GM19351 (cell line): ENCODE measurements at regions not wholly inside any gene's neighbourhood (a gene's known extent, or its start where the extent isn't known, plus 50 kb on each side); places are given as distances from the start of the nearest gene placed in this dataset.

Experiments used
- ATAC-seq: cut with Tn5 transposase; IDR thresholded peaks from one replicate; pipeline ENCODE4 v1.9.1; 2021; ENCODE audit warnings: mild to moderate bottlenecking, moderate library complexity; ENCODE audit not compliant: unreplicated experiment

DNA sequence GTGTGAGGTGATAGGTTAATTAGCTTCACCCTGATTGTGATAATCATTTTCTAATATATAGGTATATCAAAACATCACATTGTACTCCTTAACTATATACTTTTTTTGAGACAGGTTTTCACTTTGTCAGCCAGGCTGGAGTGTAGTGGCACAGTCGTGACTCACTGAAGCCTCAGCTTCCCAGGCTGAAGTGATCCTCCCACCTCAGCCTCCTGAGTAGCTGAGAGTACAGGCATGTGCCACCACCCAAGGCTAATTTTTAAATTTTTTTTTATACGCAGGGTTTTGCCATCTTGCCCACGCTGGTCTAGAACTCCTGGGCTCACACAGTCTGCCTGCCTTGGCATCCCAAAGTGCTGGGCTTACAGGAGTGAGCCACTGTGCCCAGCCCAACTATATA is 455.3 kb upstream of the MAF start:
- ATAC-seq, result no peak

DNA sequence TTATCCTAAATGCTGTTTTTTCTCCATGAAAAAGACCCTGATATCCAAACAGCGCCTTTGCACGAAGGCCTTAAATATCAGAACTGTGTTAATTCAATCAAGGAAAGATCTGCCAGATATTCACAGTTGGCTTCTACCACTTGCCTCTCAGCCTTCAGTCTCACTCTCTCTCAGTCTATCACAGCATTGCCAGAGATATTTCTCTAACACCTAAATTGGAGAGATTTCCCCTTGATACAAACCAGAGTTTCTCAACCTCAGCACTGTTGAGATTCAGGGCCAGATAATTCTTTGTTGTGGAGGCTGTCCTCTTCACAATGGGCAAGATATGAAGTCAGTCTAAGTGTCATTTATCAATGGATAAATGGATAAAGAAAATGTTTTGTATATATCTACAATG is 454.1 kb upstream of the MAF start:
- no peak for ATAC-seq

DNA sequence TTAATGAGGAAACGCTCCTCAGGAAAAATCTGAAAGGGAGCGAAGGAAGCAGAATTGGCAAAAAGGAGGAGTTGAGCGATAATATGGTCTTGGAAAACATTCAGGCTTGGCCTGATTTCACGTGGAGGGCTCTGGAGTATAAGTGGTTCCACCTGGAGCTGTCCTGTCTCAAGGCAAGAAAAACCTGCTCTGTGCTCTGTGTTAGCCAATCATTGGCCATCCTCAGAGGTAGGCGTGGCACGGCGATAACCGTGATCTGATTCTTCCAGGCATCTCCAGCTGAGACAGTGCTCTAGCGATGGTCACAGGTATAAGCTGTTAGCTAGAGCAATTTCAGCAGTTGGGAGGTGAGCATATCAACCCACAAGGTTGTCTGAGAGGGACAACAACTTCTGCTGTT is 450.5 kb upstream of the MAF start:
- no peak for ATAC-seq

DNA sequence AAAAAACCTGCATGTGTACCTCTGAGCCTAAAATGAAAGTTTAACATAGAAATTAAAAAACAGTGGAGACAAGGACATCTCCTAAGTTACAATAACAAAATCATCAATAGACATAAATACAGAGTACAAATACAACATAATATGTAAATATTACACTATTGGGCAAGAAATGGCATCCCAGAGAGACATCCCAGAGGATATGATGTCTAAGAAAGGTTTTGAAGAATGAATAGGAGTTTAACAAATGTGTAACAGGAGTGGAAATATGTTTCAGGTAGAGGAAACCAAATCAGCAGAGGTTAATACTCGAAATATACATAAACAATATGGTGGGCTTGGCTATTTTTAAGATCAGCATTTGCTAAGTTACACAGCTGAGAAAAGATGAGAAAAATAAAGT is 447.7 kb upstream of the MAF start:
- ATAC-seq, result no peak

DNA sequence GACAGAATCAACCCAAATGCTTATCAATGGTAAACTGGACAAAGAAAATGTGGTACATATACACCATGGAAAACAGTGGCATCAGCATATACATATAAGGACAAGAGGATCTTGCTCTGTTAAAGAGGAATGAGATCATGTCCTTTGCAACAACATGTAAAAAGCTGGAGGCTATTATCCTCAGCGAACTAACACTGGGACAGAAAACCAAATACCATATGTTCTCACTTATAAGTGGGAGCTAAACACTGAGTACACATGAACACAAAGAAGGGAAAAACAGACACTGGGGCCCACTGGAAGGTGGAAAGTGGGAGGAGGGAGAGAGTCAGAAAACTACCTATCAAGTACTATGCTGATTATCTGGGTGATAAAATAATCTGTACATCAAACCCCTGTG is 447.3 kb upstream of the MAF start:
- no peak for ATAC-seq

DNA sequence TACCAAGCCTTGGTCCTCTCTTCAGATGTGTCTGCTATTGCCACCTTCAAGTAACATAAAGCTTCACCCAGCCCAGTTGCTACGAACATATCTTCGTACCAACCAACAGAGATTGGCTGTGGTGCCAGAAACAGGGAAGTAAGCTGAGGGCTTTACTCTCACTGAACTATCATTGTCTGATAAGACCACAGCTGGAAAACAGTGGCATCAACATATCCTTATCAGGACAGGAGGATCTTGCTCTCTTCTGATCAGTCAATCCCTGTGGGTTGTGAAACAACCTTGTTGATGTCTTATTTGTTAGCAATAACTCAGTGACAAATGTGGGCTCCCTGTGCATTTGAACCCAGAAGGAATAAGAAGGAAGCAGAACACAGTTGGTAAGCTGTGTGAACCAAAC is 446.3 kb upstream of the MAF start:
- ATAC-seq, result no peak

DNA sequence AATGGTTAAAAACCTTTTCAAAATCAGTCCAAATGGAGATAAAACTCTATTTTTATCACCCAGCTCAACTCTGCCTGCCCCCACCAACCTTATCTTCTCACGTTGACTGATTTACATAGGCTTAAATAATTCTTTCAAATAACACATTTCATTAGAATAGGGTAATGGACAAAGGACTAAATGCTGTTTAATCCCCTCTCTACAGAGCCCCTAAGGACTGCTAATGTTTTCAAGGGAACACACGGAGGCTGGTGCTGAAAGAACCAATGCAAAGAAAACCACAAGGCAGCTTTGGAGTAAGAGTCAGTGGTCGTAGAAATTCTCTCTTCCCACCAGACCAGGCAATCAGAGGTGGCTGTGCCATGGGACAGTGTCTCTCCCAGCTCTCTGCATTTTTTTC is 445.7 kb upstream of the MAF start:
- ATAC-seq, result no peak

DNA sequence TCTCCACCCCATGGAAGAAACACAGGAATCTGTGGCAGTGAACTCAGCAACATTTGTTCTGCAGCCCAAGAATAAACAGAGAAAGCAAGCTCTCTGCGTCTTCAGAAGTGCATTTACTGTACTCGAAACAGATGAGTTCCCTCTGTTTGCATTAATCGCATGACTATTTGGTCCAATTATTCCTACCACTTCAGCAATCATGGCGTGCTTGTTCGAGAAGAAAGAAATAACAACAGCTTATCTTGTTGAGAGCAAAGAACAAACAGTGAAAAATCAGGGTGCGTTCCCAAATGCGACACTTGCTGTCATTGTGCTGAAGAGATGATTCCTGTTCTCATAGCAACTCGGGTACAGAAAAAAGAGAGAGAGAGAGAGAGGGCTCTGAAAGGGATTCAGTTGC is 445.3 kb upstream of the MAF start:
- no peak for ATAC-seq

DNA sequence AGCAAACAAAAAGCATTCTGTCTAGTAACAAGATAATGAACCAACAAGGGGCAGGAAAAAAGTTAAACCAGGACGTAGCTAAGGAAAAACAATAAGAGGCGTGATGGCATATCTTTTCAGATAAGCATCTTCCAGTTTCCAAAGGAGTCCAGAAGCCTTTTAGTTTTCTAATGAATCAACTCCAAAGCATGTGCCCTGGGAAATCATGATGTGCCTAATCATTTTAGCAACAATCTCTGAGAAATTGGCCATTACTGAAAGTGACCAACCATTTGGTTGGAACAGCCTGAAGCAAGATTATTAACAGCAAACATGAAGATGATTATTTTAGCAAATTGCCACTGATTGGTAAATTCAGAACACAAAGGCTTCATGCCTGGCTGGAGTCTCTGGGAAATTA is 440.9 kb upstream of the MAF start:
- ATAC-seq, result no peak

DNA sequence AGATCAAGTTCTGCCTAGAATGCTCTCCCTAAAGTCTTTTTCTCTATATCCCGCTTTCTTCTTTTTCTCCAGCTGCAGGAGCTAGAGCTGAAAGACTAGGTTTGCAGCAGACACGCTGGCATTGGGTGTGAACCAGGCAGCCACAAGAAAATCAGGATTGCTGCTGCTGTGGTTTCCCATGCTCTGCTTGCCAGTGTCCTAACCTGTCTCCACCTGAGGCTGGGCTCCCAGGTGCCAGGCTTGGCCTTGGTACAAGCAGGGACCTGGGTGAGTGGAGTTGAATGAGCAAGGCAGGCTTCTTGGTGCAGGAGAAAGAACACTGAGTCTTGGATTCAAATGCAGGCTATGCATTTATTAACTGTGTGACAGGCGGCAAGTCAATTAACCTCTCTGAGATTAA is 440.3 kb upstream of the MAF start:
- ATAC-seq, result no peak

DNA sequence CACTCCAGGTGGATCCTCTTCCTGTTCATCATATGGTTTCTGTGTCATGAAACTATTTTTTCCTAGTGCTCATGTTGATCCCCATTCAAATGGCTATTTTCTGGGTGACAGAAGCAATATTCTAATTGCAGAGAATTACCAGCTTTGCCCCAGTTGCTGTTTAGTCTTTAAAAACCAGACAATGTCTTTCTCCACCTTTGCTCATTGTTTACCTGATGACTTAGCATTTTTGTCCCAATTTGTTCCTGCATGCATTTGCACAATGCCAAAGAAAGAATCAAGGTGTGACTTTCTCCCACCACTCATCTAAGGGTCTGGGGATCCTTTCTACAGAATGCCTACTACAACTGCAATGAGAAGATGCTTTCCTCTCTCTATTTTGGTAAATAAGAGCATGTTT is 439.9 kb upstream of the MAF start:
- no peak for ATAC-seq

DNA sequence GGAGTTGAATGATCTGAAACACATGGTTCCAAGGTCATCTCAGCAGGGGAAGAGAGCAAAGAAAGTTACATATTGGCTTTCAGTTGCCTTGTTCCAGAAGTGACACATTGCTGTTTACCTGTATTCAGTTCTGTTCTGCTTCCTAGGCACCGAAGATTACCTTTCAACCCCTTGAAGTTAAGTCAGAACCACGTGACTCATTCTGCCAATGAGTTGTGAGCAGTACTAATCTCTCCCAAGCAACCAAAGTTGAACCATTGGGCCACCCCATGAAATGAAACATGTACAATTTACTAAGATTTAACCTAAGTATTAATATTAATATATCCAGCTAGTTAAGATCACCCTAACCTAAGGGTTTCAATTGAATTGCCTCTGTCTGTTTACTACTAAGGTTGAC is 439.2 kb upstream of the MAF start:
- no peak for ATAC-seq

DNA sequence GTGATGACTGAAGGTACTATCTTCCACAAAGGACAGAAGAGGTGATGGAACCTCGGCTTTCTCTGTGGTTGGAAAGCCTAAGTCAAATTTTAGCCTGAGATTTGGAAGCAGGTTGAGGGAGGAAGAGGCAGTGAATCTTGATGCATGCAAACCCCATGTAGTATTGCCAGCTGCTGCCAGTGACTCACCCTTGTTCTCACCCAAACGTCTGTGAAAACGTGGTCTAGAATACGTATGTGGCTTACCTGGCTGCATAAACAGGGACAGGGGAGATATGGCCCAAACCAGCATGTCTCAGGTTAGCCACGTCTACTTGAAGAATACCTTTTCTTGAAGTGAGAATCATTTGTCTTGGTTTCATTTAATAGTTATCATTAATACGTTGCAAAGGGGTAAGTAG is 438.0 kb upstream of the MAF start:
- ATAC-seq, result no peak

DNA sequence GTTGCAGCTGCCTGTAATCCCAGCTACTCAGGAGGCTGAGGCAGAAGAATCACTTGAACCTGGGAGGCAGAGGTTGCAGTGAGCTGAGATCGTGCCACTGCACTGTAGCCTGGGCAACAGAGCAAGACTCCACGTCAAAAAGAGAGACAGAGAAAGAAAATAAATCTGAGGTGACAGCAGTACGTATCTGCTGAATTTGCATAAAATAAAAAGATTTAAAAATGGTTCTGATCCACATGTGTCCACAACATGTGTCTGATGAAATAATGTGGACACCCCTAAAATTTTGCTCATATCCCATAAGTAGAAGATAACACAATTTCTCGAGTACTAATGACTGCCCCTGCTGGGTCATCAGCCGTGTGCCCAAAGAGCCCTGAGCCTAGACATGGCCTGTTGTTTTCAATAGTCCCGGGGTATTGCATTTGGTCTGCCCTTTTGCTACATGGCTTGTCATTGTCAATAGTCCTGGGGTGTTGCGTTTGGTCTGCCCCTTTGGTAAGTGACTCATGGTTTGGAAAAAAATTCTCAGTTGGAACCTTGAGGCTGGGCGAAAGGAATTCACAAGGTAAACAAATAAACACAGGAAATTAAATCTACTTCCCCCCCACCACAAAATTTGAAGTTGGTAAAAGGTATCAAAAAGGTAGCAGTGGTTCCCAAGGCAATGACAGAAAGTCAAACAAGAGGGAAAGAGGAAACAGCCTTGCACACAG is 434.6 kb upstream of the MAF start:
- no peak for ATAC-seq

DNA sequence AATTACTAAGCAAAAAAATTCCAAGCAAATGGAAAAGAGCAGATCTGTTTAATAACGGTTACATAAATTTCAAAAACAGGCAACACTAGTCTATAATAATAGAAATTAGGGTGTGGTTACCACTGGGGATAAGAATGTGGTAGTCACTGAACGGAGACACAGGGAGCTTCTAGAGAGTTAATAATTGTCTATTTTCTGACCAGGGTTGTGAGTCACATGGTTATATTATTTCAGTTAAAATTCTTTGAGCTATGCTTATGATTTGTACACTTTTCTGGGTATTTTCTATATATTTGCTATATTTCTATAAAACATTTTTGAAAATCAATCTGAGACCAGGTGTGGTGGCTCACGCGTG is 433.9 kb upstream of the MAF start:
- ATAC-seq, result no peak

DNA sequence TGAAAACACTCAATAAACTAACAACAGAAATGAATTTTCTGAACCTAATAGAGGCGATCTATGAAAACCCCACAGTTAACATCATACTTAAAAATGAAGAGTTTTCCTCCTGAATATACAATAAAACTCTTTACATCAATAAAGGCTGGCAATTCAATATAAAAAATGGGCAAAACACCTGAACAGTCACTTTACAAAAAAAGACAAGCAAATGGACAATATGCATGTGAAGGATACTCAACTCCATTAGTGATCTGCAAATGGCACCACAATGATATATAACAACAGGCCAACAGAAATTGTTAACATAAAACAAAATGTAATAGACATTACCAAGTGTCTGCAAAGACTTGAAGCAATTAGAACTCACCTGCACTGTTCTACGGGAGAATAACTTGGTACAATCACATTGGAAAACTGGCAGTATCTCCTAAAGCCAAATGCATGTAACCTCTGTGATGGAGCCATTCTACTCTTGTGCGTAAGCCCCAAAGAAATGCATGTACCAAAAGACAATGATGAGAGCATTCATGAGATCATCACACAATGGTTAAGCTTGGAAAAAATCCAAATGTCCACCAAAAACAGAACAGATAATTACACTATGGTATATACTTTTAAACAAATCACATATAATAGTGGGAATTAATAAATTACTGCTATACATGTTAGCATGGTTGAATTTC is 433.4 kb upstream of the MAF start:
- no peak for ATAC-seq

DNA sequence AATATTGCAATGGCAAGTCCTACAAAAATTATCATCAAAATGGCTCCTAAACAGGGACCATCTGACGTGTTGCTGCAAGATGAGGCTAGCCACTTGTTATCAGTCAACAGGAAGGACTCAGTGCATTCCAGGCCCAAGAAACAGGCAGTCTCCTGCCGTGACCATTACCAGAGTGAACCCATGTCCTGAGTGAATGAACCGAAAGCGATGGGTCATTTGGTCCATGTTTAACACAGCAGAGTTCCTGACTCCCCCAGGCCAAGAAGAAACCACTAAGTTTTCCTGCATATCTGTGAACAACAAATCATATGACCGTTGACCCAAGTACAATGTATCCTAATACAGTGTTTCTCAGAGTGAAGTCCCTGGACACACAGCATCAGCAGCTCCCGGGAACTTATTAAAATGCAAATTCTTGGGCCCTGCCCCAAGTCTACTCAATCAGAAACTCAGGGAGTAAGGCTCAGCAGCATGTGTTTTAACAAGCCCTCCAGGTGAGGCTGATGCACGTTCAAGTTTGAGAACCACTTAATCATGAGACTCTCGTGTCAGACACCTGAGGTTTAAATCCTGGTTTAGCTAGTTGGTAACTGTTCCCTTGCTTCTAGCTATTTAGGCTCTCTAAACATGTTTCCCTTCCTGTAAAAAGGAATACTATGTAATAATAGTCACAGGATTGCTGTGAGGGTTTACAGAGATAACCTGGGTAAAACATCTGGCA is 429.4 kb upstream of the MAF start:
- no peak for ATAC-seq

DNA sequence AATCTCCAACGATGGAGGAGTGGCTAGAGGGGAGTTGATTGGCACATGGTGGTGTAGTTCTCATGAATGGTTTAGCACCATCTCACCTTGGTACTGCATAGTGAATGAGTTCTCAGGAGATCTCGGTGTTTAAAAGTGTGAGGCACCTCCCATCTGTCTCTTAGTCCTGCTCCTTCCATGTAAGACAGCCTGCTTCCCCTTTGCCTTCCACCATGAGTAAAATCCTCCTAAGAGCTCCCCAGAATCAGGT is 428.8 kb upstream of the MAF start:
- ATAC-seq, result no peak

DNA sequence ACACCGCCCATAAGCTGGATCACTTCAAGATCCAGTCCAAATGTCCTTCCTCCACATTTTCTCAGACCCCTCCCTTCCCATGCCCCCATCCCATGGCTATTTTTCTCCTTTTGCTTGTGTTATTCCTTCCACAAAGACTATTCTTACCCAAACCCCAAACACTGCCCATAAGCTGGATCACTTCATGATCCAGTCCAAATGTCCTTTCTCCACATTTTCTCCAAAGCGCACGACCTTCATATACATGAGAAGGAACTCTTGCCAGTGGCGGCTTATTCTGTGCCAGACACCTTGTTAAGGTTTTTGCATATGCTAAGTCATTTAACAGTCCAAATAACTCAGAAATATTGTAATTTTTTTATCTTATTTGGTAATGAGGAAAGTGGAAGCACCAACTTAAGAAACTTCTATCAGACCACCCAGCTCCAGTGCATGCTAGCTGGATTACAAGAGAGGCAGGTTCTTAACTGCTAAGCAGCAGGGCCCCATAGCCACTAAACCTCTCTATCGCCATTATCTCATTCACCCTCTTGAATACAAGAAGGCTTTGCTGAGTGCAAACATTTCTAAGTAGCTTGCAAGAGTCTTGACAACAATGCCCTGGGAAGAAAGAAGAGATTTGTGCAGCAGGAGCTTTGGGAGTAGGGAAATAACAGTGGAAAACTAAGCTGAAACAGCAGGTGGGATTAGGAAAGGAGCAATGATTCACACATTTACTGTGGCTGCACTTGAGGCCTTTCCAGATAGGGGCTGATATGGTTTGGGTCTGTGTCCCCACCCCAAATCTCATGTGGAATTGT is 428.2 kb upstream of the MAF start:
- no peak for ATAC-seq

DNA sequence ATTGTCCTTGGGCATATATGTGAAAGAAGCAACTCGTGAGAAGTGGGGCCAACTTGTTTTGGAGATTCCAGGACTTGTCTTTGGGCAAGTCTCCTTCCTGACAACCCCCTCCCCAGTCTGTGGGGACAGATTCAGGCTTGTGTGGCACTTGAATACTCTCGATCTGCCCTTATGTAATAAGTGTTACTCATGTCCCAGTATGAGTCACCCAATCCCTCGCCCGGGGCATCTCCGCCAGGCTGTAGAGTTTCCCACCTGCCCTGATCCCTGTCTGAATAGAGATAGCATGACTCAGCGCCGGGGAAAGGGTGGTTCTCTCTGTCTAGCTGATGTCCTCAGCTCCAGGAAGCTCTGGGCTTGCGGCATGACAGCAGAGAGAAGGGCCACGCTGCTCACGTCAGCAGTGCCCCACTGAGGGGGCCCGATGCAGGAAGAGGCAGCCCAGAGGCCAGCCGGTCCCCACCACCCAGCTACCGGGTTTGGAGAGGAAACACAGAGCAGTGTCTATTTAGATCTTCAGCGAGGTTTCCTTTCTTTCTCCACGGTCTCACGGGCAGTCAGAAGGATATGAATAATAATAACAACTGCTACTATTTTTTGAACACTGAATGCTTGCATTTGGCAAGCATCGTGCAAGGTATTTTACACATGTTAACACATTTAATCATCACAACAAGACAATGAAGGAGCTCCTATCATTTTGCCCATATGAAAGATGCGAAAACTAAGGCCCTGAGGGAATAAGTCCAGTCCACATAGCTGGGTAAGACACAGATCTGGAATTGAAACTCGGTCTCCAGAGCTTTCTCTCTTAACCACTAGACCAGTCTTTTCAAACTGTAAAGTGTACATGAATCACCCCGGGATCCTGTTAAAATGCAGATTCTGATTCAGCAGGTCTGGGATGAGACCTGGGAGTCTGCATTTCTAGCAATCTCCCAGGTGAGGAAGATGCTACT is 426.7 kb upstream of the MAF start:
- ATAC-seq, result peak; percentile 82

DNA sequence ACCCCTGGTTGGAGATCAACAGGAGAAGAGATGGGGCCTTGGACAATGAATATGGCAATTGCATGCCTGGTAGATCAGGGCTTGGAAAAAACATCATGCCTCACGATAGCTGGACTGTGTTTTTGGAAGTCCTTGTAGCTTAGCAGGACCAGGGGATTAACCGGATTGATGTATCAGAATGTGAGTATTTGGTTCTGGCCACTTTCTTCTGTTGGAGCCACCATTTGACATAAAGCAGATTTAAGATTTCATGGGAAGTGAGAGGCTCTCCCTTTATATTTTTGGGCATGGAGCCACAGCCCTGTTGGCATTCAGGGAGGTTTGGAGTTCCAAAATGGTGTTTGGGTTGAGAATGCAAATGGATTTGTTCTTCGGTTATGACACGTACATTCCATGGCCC is 424.7 kb upstream of the MAF start:
- no peak for ATAC-seq
